HG03045 (cell line): ENCODE measurements at regions not wholly inside any gene's neighbourhood (a gene's known extent, or its start where the extent isn't known, plus 50 kb on each side); places are given as distances from the start of the nearest gene placed in this dataset.
"Not testable (repeated sequence)": the region's sequence is repeated elsewhere in the genome, so short reads cannot be mapped to it uniquely, and the experiment has no call there.

Source experiments
- ATAC-seq: cut with Tn5 transposase; IDR thresholded peaks from one replicate; pipeline ENCODE4 v1.9.1; 2021; ENCODE audit warnings: mild to moderate bottlenecking, moderate library complexity; ENCODE audit not compliant: unreplicated experiment

- not testable (repeated sequence) for ATAC-seq
These were observed 108.0 kb upstream of the FHL2 start for GRCh38 chr2:105506860-105507259.

- ATAC-seq = no peak
These were observed 105.6 kb upstream of the FHL2 start for GRCh38 chr2:105504459-105504858.

- ATAC-seq = no peak
These were observed 103.9 kb upstream of the FHL2 start for GRCh38 chr2:105502625-105503334.

- no peak for ATAC-seq
These were observed 99.5 kb upstream of the FHL2 start for GRCh38 chr2:105498281-105498846.

GRCh38 chr2:105497094-105497493 is 98.2 kb upstream of the FHL2 start:
- ATAC-seq = no peak

- ATAC-seq = no peak
These were observed 97.4 kb upstream of the FHL2 start for GRCh38 chr2:105496271-105496670.

- no peak for ATAC-seq
These were observed 96.0 kb upstream of the FHL2 start for GRCh38 chr2:105494683-105495425.

GRCh38 chr2:105490956-105491355 is 92.1 kb upstream of the FHL2 start:
- no peak for ATAC-seq

GRCh38 chr2:105490204-105490603 is 91.4 kb upstream of the FHL2 start:
- no peak for ATAC-seq

- no peak for ATAC-seq
These were observed 90.5 kb upstream of the FHL2 start for GRCh38 chr2:105489168-105489878.

GRCh38 chr2:105488285-105488684 is 89.4 kb upstream of the FHL2 start:
- no peak for ATAC-seq

GRCh38 chr2:105487142-105488069 is 88.6 kb upstream of the FHL2 start:
- no peak for ATAC-seq

GRCh38 chr2:105486762-105487141 is 87.9 kb upstream of the FHL2 start:
- ATAC-seq = no peak

GRCh38 chr2:105478670-105479069 is 79.8 kb upstream of the FHL2 start:
- ATAC-seq = no peak

GRCh38 chr2:105477050-105477620 is 78.3 kb upstream of the FHL2 start:
- ATAC-seq = not testable (repeated sequence)

- no peak for ATAC-seq
These were observed 74.2 kb upstream of the FHL2 start for GRCh38 chr2:105473011-105473410.

- no peak for ATAC-seq
These were observed 72.1 kb upstream of the FHL2 start for GRCh38 chr2:105470979-105471378.

- no peak for ATAC-seq
These were observed 70.9 kb upstream of the FHL2 start for GRCh38 chr2:105469781-105470180.

GRCh38 chr2:105468582-105469042 is 69.8 kb upstream of the FHL2 start:
- no peak for ATAC-seq

GRCh38 chr2:105464325-105464724 is 65.5 kb upstream of the FHL2 start:
- no peak for ATAC-seq
